Upper lobe of right lung (tissue), 1 donor: ENCODE measurements at regions not wholly inside any gene's neighbourhood (a gene's known extent, or its start where the extent isn't known, plus 50 kb on each side); places are given as distances from the start of the nearest gene placed in this dataset.
"Not testable (repeated sequence)": the region's sequence is repeated elsewhere in the genome, so short reads cannot be mapped to it uniquely, and the experiment has no call there.

Experiments used
- ATAC-seq: fragments of 200-7000 bp; cut with Tn5 transposase; one replicate; pipeline ENCODE4 v1.9.1; 2020; ENCODE audit warnings: mild to moderate bottlenecking, moderate library complexity
- DNase-seq: peaks from one replicate; pipeline ENCODE4 v3.0.0-alpha.2; 2020
- H3K27ac ChIP-seq: fragments of 200-600 bp; one replicate; pipeline ENCODE4 v1.8.0; 2022
- H3K27me3 ChIP-seq: fragments of 200-600 bp; one replicate; pipeline ENCODE4 v1.8.0; 2022; ENCODE audit warnings: mild to moderate bottlenecking
- H3K36me3 ChIP-seq: fragments of 200-600 bp; one replicate; pipeline ENCODE4 v1.8.0; 2022
- H3K4me1 ChIP-seq: fragments of 200-600 bp; one replicate; pipeline ENCODE4 v1.8.0; 2022
- H3K4me3 ChIP-seq: fragments of 200-600 bp; one replicate; pipeline ENCODE4 v1.8.0; 2022; ENCODE audit warnings: mild to moderate bottlenecking
- H3K9me3 ChIP-seq: fragments of 200-600 bp; one replicate; pipeline ENCODE4 v1.8.0; 2022
- intact Hi-C: fragments of 100-400 bp; cut with DNase I; formaldehyde crosslinking; loops from one replicate; pipeline ENCODE4 v1.11.0; 2022
- TF ChIP-seq, protein P1 (sequence below): fragments of 200-600 bp; IDR thresholded peaks from one replicate; pipeline ENCODE4 v1.8.0; 2022; ENCODE audit warnings: antibody characterized with exemption
- donor health status: DM: no; HTN: yes; CAD: no; lungs with severe emphysema.

GRCh38 chr5:36417668-36418067 lies 116.0 kb upstream of the RANBP3L start:
- ATAC-seq, result no peak
- H3K27me3 ChIP-seq, result no peaks in the 10 kb centered on the region
- H3K9me3 ChIP-seq, result no peaks in the 10 kb centered on the region
- H3K4me1 ChIP-seq, result no peaks in the 10 kb centered on the region
- H3K36me3 ChIP-seq, result no peaks in the 10 kb centered on the region
- TF ChIP-seq, protein P1, sequence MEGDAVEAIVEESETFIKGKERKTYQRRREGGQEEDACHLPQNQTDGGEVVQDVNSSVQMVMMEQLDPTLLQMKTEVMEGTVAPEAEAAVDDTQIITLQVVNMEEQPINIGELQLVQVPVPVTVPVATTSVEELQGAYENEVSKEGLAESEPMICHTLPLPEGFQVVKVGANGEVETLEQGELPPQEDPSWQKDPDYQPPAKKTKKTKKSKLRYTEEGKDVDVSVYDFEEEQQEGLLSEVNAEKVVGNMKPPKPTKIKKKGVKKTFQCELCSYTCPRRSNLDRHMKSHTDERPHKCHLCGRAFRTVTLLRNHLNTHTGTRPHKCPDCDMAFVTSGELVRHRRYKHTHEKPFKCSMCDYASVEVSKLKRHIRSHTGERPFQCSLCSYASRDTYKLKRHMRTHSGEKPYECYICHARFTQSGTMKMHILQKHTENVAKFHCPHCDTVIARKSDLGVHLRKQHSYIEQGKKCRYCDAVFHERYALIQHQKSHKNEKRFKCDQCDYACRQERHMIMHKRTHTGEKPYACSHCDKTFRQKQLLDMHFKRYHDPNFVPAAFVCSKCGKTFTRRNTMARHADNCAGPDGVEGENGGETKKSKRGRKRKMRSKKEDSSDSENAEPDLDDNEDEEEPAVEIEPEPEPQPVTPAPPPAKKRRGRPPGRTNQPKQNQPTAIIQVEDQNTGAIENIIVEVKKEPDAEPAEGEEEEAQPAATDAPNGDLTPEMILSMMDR, result no peak
- intact Hi-C loops, result loop anchor here (10.0 kb wide), 2 partner anchors 87 to 277 kb away; no protein-coding TSS in a partner anchor
- DNase-seq, result no peak
- no peak overlapping the region for H3K4me3 ChIP-seq
- no peak overlapping the region for H3K27ac ChIP-seq

- intact Hi-C loops, result loop anchor here (10.0 kb wide), 2 partner anchors 86 to 276 kb away; no protein-coding TSS in a partner anchor
- DNase-seq (no peak), ATAC-seq (no peak)
- H3K36me3 ChIP-seq, result no peaks in the 10 kb centered on the region
- H3K27ac ChIP-seq, result no peak overlapping the region
- TF ChIP-seq, protein P1, result no peak
- H3K9me3 ChIP-seq, result no peaks in the 10 kb centered on the region
- H3K27me3 ChIP-seq, result no peaks in the 10 kb centered on the region
- no peaks in the 10 kb centered on the region for H3K4me1 ChIP-seq
- no peak overlapping the region for H3K4me3 ChIP-seq
Observed at GRCh38 chr5:36418152-36418979, 116.7 kb upstream of the RANBP3L start.

DNA sequence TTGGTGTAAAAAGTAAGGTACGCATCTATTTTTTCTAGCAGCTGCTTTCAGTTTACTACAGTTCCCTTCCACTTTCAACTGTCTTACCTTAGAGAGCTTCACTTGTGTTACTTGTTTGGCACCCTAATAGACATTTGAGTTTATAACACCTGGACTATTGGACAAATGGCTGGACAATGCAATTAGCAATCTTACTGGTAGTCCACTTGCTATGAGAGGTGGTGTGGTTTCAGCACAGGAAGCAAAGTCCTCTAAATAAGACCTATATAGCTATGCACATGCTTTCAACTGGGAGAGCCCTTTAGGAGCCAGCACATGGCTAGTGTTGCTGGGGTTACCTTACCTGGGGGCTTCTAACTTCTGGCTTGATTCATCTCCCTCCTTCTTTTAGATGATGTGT lies 119.6 kb upstream of the RANBP3L start:
- Histone ChIP-seq H3K36me3 (no peaks in the 10 kb centered on the region), H3K27ac (no peak overlapping the region), H3K4me1 (no peaks in the 10 kb centered on the region), H3K9me3 (no peaks in the 10 kb centered on the region), H3K27me3 (no peaks in the 10 kb centered on the region), H3K4me3 (no peak overlapping the region)
- ATAC-seq (no peak), DNase-seq (no peak)
- TF ChIP-seq, protein P1, result no peak
- intact Hi-C loops, result no loop called here

DNA sequence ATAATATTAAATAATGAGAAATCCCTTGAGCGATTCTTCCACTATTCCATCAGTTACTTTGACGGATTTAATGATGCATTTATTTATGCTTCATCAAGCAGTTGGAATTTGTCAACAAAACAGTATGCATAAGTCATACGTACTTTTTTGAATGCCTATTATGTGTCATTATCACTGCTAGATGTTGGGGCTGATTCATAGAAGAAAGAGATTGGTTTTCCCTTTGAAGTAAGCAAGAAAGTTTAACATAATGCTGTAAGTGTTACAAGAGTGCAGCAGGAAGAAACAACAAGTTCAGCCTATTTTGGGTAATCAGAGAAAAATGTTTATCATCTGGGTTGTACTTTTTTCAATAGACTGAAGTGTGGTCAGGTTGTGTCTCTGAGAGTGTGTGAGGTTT lies 121.2 kb upstream of the RANBP3L start:
- intact Hi-C loops, result no loop called here
- no peaks in the 10 kb centered on the region for H3K36me3 ChIP-seq
- no peaks in the 10 kb centered on the region for H3K27me3 ChIP-seq
- H3K4me3 ChIP-seq, result no peak overlapping the region
- H3K27ac ChIP-seq, result no peak overlapping the region
- H3K9me3 ChIP-seq, result no peaks in the 10 kb centered on the region
- DNase-seq (no peak), ATAC-seq (no peak)
- no peaks in the 10 kb centered on the region for H3K4me1 ChIP-seq
- TF ChIP-seq, protein P1, result no peak

GRCh38 chr5:36423578-36424307 lies 122.0 kb upstream of the RANBP3L start:
- no peaks in the 10 kb centered on the region for H3K27me3 ChIP-seq
- DNase-seq, result no peak
- intact Hi-C loops, result no loop called here
- H3K27ac ChIP-seq, result no peak overlapping the region
- H3K4me1 ChIP-seq, result no peaks in the 10 kb centered on the region
- no peaks in the 10 kb centered on the region for H3K9me3 ChIP-seq
- ATAC-seq, result no peak
- no peak overlapping the region for H3K4me3 ChIP-seq
- no peaks in the 10 kb centered on the region for H3K36me3 ChIP-seq
- TF ChIP-seq, protein P1, result no peak

DNA sequence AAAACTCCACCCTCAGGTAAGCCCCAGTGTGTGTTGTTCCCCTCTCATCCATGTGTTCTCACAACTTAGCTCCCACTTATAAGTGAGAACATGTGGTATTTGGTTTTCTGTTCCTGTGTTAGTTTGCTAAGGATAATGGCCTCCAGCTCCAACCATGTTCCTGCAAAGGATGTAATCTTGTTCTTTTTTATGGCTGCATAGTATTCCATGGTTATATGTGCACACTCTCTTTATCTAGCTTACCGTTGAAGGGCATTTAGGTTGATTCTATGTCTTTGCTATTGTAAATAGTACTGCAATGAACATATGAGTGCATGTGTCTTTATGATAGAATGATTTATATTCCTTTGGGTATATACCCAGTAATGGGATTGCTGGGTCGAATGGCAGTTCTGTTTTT lies 124.4 kb upstream of the RANBP3L start:
- H3K9me3 ChIP-seq, DNase-seq, H3K36me3 ChIP-seq, intact Hi-C loops, H3K4me1 ChIP-seq, ATAC-seq, H3K27me3 ChIP-seq, H3K4me3 ChIP-seq, H3K27ac ChIP-seq: not testable (repeated sequence)
